Fibroblast of skin of left biceps (primary cell): ENCODE measurements at regions not wholly inside any gene's neighbourhood (a gene's known extent, or its start where the extent isn't known, plus 50 kb on each side); places are given as distances from the start of the nearest gene placed in this dataset.

Experiments used
- DNase-seq, 2 experiments: peaks; one replicate each; pipeline ENCODE4 v3.0.0-alpha.2; 2013; ENCODE audit warnings: low read depth in 2 of 2

DNA sequence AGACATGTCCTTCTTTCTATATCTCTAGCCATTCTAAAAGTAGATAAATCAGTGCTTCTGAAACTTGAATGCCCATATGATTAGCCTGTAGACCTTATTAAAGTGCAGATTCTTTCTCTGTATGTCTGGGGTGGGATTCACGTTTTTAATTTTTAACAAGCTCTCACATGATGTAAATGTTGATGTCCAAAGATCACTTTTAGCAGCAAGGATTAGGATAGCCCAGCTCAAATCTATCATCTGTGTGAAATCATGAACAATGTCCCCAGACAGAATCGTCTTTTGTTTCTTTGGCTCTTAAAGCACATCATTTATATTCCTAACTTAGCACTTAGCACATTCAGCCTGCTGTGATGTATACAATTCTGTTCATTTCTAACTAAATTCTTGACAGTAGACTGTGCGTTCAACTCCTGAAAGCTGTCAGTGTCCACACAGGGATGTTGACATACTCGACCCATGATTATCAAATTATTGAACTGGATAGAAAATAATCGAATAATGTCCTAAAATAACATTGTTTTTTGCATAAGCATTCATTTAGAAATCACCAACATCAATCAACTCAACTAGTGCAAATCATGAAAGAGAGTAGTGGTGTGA, 102.1 kb upstream of the MLIP start:
- no peak for DNase-seq

DNA sequence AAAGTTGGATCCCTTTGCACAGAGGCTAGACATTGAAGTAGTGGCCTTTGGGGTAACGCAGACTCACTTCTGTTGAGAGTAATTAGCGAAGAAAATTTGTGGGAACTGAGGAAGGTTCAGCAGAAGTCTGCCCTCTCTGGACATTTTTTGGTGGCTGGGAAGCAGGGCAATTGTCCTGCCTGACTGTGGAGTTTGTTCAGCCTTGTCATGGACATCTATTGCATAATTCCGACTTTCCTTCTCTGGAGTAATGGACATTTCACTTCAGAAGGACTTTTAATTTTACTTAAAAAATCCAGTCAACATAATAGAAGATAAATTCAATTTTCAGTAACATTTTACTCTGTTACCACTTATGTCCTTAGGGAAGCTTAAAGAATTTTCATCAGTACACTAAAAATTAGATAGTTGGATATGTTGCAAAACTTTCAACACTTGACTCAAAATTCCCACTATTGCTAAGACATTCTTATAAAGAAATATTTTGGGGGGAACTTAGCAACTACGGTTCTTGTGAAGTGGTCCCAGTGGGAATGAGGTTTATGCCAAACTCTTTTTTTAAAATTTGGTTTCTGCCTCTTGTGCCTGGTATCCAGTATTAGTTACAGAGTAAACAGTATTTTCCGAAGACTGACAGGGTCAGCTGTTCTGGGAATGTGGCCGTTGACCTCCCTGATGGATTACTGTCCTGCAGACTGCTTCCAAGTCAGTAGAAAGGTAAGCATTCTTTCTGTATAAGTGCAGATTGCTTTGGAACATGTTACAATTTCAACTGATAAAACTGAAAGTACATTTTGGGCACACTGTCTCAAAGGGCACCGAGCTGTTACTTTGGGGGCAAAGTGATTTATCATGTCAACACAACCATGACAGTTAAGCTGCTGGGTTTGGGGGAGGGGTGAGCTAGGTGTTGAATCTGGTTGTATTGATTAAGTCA, 100.6 kb upstream of the MLIP start:
- DNase-seq, result no peak

DNA sequence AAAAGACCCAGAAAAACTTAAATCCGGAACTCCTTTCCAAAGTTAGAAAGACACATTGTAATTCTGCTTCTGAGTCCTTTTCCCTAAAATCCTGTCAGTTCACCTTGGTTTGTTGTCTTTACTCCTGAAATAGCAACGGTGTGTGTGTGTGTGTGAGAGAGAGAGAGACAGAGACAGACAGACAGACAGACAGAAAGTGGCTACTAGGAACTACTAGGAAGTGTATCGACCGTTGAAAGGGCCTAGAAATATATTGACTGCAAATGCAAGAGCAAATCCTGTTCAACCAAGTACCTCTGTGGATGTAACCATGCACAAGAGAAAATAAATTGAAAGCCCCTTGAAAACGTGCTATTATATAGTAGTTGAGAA, 100.0 kb upstream of the MLIP start:
- DNase-seq, result no peak

DNA sequence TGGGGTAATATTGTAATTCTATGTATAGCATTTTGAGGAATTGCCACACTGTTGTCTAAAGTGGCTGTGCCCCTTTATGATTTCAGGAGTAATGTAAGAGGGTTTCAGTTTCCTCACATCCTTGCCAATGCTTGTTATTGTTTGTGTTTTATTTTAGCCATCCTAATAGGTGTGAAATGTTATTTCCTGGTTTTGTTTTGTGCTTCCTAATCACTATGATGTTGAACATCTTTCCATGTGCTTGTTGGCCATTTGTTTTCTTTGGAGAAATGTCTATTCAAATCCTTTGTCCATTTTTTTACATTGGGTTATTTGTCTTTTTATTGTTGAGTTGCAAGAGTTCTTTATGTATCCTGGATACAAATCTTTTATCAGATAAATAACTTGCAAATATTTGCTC, 97.3 kb upstream of the MLIP start:
- no peak for DNase-seq

DNA sequence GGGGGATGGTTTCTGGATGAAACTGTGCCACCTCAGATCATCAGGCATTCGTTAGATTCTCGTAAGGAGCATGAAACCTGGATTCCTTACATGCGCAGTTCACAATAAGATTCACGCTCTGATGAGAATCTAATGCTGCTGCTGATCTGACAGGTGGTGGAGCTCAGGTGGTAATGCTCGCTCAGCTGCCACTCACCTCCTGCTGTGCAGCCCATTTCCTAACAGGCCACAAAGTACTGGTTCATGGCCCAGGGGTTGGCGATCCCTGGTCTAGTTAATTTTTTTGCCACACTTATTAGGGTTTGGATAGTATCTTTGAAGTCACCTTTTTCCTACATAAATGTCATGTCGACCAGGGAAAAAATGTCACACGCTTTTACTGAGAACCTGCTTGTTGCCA, 96.8 kb upstream of the MLIP start:
- no peak for DNase-seq

DNA sequence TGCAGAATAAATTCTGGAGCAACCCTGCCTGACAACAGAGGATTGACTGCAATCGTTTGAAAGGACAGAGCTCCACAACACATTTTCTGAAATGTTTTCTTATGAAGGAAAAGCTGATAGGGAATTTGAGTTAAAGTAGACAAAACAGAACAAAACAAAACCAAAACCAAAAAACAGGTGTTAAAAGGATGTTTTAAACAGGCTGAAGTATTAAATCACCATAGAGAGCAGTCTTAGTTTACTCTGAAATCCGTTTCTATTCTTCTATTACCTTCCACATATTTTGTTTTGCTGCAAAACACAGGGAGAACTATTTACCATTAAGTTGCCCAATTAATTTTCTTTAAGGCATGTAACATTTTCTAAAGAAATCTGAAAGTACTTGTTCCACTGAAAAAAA, 93.4 kb upstream of the MLIP start:
- no peak for DNase-seq

DNA sequence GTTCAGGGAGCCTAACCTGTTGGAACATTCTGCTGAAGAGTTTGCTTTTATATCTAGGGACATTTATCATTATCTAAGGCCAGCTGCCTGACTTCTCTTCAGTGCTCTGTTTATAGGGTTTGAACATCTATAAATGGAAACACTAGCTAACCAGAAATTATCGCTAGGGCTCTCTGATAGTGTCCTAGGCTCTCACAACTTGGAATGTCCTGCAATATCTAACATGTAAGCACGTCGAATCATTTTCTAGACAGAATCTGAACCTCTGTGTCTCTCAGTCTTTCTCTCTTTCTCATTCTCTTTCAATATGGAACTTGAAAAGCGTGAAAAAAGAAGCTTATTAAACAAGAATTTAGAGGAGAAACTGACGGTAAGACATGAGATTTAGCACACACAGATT, 92.5 kb upstream of the MLIP start:
- DNase-seq, result no peak

DNA sequence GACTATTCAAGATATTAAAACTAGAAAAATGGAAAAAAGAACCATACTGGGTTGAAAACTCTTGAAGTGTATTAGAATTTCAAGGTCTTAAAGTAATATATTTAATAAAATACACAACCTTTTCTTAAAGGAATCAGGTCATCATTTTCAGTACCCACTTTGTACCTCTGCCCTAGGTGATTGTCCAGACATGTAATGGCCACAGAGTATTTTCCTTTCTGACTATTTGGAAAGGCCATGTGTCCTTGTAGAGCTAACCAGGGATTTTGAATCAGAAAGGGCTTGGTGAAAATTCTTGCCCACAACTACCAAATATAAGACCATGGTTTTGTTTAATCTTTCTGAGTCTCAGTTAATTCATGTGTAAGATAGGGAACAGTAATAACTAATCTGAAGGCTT, 91.4 kb upstream of the MLIP start:
- DNase-seq, result no peak

DNA sequence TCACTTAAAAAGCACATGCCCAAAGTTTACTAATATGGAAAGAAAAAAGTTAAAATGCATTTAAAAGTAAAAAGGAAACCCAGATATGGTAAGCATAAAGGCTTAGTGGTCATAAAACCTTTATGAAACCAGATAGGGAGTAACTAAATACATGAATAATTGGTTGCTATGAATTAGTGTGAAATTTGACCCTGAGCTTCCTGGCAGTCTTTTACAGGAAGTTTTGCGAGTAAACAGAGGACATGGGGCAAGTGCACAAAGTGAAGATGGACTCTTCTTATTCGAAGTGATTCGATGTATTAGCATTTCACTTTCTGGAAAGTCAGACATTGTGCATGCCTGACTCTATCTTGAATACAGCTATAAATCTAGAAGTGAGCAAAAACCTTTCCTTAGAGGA, 90.9 kb upstream of the MLIP start:
- DNase-seq, result no peak

DNA sequence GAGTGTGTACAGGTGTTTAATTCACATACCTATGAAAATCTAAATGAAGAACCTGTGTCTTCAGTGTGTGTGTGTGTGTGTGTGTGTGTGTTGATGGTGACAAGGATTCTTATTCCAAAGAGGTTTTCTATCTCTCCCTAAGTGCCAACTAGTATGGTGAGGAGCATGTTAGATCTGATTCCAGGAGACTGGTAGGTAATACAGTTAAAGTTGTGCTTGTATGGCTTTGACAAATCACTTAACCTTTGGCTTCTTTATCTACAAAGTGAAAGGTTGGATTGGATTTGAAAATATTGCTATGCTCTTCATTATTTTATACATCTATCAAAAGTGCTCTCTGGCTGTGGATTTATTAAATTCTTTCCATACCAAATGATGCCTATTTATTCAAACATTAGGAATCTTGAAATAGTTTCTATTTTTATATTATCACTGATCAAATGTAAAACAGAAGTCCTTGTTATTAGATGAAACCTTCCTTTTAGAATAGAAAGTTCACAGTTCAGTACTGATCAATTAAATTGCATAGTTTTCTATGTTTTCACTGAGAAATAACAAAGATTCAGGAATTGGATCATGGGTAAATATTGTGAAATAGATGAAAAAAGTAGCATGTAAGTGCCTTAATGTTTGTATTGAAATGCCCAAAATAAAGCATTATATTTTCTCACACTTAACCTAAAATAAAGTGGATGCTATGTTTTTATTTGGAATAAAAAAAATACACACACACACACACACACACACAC, 84.4 kb upstream of the MLIP start:
- DNase-seq, result no peak

DNA sequence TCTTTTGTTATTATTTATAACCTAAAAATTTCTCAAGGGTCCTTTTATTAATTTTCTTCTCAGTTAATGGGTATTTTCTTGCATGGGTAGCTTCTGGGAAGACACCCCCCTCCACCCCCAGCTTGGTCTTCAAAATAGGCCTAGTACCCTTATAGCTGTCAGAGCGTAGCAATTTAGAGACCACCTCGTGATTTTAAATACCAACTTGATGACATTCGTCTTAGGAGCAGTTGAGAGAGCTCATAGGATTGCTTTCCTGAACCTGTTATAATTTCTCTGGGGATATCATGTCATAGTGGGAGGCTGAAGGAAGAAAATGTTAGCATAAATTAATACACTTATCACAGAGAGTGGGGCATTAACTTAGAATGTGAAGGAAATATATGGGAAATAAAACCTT, 83.1 kb upstream of the MLIP start:
- DNase-seq, result no peak

DNA sequence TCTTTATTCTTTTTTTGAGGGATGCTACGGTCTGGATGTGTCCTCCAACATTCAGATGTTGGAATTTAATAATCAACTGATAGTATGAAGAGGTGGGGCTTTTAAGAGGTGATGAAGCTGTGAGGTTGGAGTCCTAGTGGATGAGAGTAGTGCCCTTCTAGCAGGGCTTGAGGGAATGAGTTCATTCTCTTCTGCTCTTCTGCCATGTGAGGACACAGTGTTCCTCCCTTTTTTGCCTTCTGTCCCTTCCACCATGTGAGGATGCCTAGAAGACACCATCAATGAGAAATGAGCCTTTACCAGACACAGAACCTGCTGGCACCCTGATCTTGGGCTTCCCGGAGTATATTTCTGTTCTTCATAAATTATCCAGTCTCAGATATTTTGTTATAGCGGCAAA, 82.1 kb upstream of the MLIP start:
- DNase-seq, result no peak

DNA sequence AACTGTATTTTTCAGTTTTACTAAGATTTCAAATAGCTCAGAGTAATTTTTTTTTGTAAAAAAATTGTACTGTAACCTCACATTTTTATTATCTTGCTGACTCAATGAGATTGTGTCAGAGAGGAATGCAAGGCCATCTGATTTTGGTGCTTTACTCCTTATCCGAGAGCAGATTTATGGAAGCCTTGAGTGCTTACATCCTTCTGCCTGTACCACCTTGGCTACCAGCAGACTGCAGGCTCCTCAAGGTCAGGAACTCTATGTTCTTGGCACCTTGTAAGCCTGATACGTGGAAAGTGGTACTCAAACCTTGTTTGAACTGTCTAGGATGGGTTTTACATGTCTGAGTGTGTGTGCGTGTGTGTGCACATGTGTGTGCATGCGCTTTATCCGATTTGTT, 80.1 kb upstream of the MLIP start:
- no peak for DNase-seq

DNA sequence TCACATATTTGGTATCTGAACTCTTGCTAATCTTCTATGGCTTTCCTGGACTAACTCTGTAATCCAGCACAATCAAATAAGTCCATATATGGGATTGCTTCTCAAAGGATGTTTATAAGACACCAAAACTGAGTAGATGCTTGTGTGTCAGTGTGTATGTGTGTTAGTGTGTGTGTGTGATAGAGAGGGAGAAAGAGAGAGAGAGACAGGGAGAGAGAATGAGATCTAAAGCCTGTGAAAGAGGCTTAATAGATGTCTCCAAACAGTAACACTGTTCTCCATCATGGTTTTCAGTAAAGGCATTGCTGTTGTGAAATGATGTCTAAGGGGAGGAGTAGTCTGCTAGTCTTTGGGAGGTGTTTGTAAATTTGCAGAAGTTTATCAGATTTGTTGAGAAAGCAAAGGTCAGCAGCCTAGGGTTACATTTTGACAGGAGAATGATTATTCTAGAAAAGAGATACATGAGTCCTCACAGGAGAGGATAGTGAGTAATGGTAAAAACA, 73.9 kb upstream of the MLIP start:
- DNase-seq, result no peak

DNA sequence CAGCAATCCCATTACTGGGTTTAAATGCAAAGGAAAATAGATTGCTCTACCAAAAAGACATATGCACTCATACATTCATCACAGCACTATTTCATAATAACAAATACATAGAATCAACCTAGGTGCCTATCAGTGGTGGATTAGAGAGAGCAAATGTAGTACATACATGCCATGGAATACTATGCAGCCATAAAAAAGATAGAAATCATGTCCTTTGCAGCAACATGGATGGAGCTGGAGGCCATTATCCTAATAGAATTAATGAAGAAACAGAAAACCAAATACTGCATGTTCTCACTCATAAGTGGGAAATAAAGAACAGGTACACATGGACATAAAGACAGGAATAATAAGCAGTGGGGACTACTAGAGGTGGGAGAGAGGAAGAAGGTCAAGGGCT, 70.7 kb upstream of the MLIP start:
- no peak for DNase-seq

DNA sequence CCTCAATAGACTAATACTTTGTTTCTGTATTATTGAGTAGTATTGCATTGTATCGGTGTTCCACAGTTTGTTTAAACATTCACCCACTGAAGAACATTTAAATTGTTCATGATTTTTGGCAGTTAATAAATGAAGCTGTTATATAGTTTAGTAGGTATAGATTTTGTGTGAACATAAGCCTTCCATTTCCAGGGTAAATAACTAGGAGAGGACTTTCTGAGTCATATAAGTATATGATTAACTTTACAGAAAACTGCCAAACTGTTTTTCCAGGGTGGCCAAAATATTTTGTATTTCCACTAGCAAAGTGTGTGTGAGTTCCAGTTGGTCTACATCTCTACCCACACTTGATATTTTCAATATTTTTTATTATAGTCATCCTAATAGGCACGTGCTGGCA, 70.0 kb upstream of the MLIP start:
- DNase-seq, result no peak

DNA sequence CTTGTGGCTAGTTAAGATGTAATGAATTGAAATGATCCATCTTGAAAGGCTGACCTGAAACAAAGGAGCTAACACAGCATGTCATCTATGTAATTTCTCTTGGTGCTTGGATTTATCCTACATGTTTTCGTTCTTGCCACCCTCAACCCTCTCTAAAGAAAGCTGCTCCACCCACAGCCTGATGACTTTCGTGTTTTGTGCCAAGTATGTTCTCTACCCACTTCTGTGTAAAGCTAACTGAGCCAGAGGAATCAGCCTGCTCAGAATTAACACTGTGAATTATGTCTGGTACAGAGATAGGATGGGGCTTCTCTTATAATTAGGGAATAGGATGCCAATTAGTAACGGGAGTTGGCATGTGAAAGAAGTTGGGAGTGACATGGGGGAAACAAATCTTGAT, 67.9 kb upstream of the MLIP start:
- no peak for DNase-seq

DNA sequence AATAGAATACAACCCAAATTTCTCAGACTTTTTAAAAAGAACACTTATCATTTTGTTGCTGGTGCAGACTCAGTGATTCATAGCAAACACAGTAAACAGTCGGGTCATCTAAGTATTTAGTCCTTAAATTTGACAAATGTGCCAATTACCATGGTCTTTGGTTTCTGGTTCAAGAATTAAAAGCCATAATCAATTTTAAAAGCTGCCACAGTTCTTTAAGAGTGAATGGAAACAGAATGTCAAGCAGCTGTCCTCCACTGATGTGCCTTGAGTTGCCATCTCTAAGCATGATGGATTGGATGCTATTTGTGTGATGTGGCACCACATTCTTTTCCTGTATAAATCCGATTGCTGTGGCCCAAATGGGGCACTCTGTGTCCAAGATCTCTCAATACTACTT, 67.2 kb upstream of the MLIP start:
- DNase-seq, result no peak

DNA sequence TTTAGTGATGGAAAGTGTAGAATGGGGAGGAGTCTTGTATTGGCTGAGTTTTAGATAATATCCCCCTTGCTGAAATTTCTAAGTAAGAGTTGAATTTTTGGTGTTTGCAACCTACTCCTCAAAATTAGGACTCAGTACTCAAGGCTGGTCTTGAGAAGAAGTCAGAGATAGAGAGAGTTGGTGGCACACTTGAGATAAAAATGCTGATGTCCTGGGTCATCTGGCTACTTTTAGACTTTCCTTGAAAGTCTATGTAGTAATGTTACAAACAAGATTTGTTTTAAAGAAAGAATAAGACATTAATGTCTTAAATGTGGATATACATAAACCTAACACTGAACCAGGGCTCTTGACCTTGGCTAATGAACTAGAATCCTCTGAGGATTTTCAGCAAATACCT, 62.5 kb upstream of the MLIP start:
- no peak for DNase-seq

DNA sequence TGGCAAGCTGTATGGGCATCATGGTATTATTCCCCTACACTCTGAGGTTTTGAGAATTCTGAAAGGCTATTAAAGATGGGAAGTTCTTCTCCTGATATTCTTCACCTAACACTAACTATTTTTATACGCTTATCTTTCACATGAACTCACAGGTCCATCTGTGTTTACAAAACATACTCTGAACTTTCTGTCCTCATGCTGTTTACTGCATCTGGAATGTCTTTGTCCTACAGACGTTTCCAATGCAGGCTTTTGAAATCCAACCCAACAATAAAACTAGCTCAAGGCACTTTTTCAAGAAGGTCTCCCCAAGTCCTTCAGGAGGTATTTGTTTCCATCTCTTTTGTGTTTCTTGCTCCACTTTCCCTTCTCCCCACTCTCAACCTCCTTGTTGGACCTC, 60.5 kb upstream of the MLIP start:
- DNase-seq, result no peak

DNA sequence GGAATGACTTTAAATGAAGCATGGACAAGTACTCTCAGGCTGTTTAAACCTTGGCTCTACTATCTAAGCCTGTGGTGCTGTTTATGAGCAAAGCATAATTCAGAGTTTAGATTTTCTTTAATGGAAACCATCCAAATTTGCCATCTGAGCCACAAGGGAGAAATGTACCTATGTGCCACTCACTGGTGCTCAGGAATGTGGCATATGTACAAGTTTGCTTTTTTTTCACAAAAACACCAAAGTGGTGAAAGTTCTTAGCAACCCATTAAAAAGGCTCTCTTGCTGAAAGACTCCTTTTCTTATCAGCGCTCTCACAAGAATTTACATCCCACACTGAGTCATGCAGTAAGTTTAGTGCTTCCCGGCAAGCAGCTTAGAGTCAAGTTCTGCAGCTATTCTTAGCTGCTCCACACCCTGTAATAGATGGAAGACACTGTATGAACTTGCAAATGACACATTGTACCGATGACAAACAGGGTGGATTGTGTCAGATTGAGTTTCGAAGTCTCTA, 57.3 kb upstream of the MLIP start:
- DNase-seq, result peak; percentile 67 to 75

DNA sequence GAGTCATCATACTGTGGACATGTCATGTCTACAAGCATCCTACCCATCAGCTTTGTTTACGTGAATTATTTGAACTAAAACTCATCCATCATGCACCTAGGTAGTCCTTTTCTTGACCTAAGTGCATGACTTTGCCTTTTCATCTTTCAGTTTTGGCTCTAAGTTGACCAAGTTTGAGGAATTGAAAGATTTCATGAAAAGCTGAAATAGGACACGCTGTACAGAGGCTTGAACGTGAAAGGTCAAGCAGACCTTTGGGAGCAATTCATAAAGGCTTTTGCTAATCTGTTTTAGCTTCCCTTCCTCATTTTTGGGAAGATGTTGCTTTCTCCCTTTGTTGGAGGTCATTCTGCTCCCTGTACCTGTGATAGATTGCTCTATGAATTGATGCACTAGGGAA, 55.1 kb upstream of the MLIP start:
- no peak for DNase-seq

DNA sequence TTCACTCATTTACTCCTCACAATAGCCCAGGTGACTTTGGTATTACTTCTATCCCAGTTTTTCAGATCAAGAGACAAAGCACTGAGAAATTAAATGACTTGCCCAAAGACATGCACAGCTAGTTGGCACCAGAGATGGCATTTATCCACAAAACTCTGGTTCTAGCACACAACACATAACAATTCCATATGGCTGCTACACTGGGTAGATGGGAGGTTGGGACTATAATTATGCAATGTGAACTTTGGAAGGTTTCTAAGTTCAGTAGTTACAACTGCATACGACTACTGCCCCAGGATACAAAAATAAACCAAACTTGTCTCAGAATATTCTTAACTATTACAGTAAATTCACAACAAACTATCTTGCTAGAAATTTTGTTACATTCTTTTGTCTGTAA, 54.2 kb upstream of the MLIP start:
- DNase-seq, result no peak
